H1 (cell line): ENCODE measurements at regions not wholly inside any gene's neighbourhood (a gene's known extent, or its start where the extent isn't known, plus 50 kb on each side); places are given as distances from the start of the nearest gene placed in this dataset.

ENCODE experiments used
- CTCF ChIA-PET: fragments of 300-600 bp; sonication (Branson Sonifier 250); formaldehyde crosslinking; loops from one replicate; lab custom pipeline; 2021; ENCODE audit not compliant: partially characterized antibody; lab: Charles Lee
- POLR2A ChIA-PET: fragments of 300-600 bp; sonication (Branson Sonifier 250); formaldehyde crosslinking; loops from one replicate; lab custom pipeline; 2021; ENCODE audit warnings: inconsistent platforms; ENCODE audit not compliant: partially characterized antibody; lab: Charles Lee
- DNase-seq, 2 experiments: peaks; one replicate each; pipeline versions ENCODE4 v3.0.0 to v3.0.0-alpha.2; 2010 to 2022; ENCODE audit warnings: low spot score in 2 of 2, low read depth in 1 of 2, mixed read lengths in 1 of 2
- FAIRE-seq: peaks from 2 replicates; lab custom pipeline; 2011; peaks lifted over from hg19 to GRCh38; lab: Jason Lieb, UNC
- H2AFZ ChIP-seq: 2 replicates; pipeline ENCODE4 v1.8.1; 2012; ENCODE audit warnings: low read length, inconsistent platforms
- H2AK5ac ChIP-seq: 2 replicates; pipeline ENCODE4 v1.6.1; 2013; ENCODE audit warnings: low read depth, low read length
- H2BK120ac ChIP-seq: replicated peaks from 2 replicates; pipeline ENCODE3; 2013; ENCODE audit warnings: low read depth, low read length, inconsistent platforms
- H2BK12ac ChIP-seq: 2 replicates; pipeline ENCODE4 v1.6.1; 2013; ENCODE audit warnings: low read depth, low read length
- H2BK15ac ChIP-seq: 2 replicates; pipeline ENCODE4 v1.6.1; 2013; ENCODE audit warnings: low read length
- H2BK20ac ChIP-seq: 2 replicates; pipeline ENCODE4 v1.6.1; 2013; ENCODE audit warnings: low read length
- H2BK5ac ChIP-seq: 2 replicates; pipeline ENCODE4 v1.6.1; 2013; ENCODE audit warnings: low read depth, low read length
- H3K14ac ChIP-seq: 2 replicates; pipeline ENCODE4 v1.6.1; 2013; ENCODE audit warnings: inconsistent platforms; ENCODE audit not compliant: insufficient read length
- H3K18ac ChIP-seq: 2 replicates; pipeline ENCODE4 v1.6.1; 2013; ENCODE audit warnings: low read length; ENCODE audit errors: extremely low read depth
- H3K23ac ChIP-seq: 2 replicates; pipeline ENCODE4 v1.6.1; 2013; ENCODE audit warnings: inconsistent platforms; ENCODE audit not compliant: insufficient read length
- H3K23me2 ChIP-seq: 2 replicates; pipeline ENCODE4 v1.6.1; 2013; ENCODE audit warnings: low read depth, low read length
- H3K27ac ChIP-seq: 2 replicates; pipeline ENCODE4 v1.6.1; 2011; ENCODE audit warnings: low read depth, low read length, inconsistent platforms
- H3K27me3 ChIP-seq, 4 experiments: replicated peaks in 1 of 4; 1 replicate in 1 of 4; 2 replicates in 3 of 4; pipeline versions ENCODE4 v1.6.1 to v1.8.1; 2011 to 2013; ENCODE audit warnings: low read length in 3 of 4, mild to moderate bottlenecking in 3 of 4, inconsistent platforms in 2 of 4, mixed read lengths in 2 of 4, moderate library complexity in 1 of 4; ENCODE audit not compliant: control insufficient read depth in 3 of 4, insufficient read depth in 3 of 4; ENCODE audit errors: extremely low read depth in 1 of 4
- H3K36me3 ChIP-seq, 4 experiments: 2 replicates each; pipeline versions ENCODE4 v1.6.1 to v1.8.1; 2011 to 2013; ENCODE audit warnings: mild to moderate bottlenecking in 4 of 4, low read length in 3 of 4, moderate library complexity in 2 of 4, control low read depth in 1 of 4, inconsistent platforms in 1 of 4; ENCODE audit not compliant: insufficient read depth in 4 of 4, control insufficient read depth in 2 of 4
- H3K4ac ChIP-seq: replicated peaks from 2 replicates; pipeline ENCODE3; 2013; ENCODE audit warnings: low read length, low read depth, mixed read lengths, inconsistent platforms; ENCODE audit not compliant: insufficient read length
- H3K4me1 ChIP-seq, 4 experiments: replicated peaks in 1 of 4; 1 replicate in 1 of 4; 2 replicates in 3 of 4; pipeline versions ENCODE4 v1.6.1 to v1.8.1; 2011 to 2013; ENCODE audit warnings: low read length in 3 of 4, inconsistent platforms in 2 of 4, mixed read lengths in 1 of 4; ENCODE audit not compliant: insufficient read depth in 4 of 4, control insufficient read depth in 3 of 4
- H3K4me2 ChIP-seq, 2 experiments: 2 replicates each; pipeline versions ENCODE4 v1.6.1 to v1.8.1; 2011 to 2013; ENCODE audit warnings: low read depth in 2 of 2, low read length in 2 of 2, control low read depth in 1 of 2, inconsistent platforms in 1 of 2, mild to moderate bottlenecking in 1 of 2; ENCODE audit not compliant: insufficient read depth in 1 of 2
- H3K4me3 ChIP-seq, 4 experiments: fragments of 200-600, 300-600 bp in 1 of 4; sonication (generic), shearing (Covaris generic), sonication (Bioruptor Twin) in 1 of 4; 2 replicates each; pipeline versions ENCODE4 v1.5.1 to v1.8.1; 2011 to 2016; ENCODE audit warnings: low read length in 4 of 4, low read depth in 3 of 4, control low read depth in 2 of 4, inconsistent platforms in 2 of 4, mild to moderate bottlenecking in 2 of 4, mixed read lengths in 1 of 4, moderate library complexity in 1 of 4; ENCODE audit not compliant: insufficient read depth in 2 of 4; ENCODE audit errors: extremely low read depth in 1 of 4
- H3K56ac ChIP-seq: replicated peaks from 2 replicates; pipeline ENCODE3; 2013; ENCODE audit warnings: low read depth, mild to moderate bottlenecking, mixed read lengths, low read length, inconsistent platforms; ENCODE audit not compliant: insufficient read length
- H3K79me1 ChIP-seq: 2 replicates; pipeline ENCODE4 v1.6.1; 2013; ENCODE audit warnings: low read depth, low read length, control low read depth
- H3K79me2 ChIP-seq, 2 experiments: 2 replicates each; pipeline versions ENCODE4 v1.6.1 to v1.8.1; 2012 to 2013; ENCODE audit warnings: low read length in 2 of 2, mild to moderate bottlenecking in 2 of 2, inconsistent platforms in 1 of 2; ENCODE audit not compliant: insufficient read depth in 2 of 2, control insufficient read depth in 1 of 2
- H3K9ac ChIP-seq, 4 experiments: replicated peaks in 1 of 4; 1 replicate in 1 of 4; 2 replicates in 3 of 4; pipeline versions ENCODE4 v1.6.1 to v1.8.1; 2011 to 2013; ENCODE audit warnings: low read depth in 3 of 4, low read length in 3 of 4, control low read depth in 2 of 4, mild to moderate bottlenecking in 2 of 4, moderate library complexity in 2 of 4, inconsistent platforms in 1 of 4; ENCODE audit errors: extremely low read depth in 1 of 4
- H3K9me3 ChIP-seq, 2 experiments: 2 replicates each; pipeline versions ENCODE4 v1.6.1 to v1.8.1; 2012 to 2013; ENCODE audit warnings: mild to moderate bottlenecking in 2 of 2, moderate library complexity in 2 of 2, control low read depth in 1 of 2, inconsistent platforms in 1 of 2, low read depth in 1 of 2, low read length in 1 of 2, mixed read lengths in 1 of 2; ENCODE audit not compliant: insufficient read depth in 2 of 2
- H4K20me1 ChIP-seq, 2 experiments: replicated peaks in 1 of 2; 2 replicates each; pipeline versions ENCODE3 to v1.8.1; 2011 to 2013; ENCODE audit warnings: inconsistent platforms in 2 of 2, low read length in 2 of 2, mild to moderate bottlenecking in 1 of 2; ENCODE audit not compliant: insufficient read depth in 2 of 2, control insufficient read depth in 1 of 2
- H4K5ac ChIP-seq: 2 replicates; pipeline ENCODE4 v1.6.1; 2013; ENCODE audit warnings: low read length, low read depth, mixed read lengths, inconsistent platforms; ENCODE audit not compliant: insufficient read length
- H4K8ac ChIP-seq: 2 replicates; pipeline ENCODE4 v1.8.0; 2013; ENCODE audit warnings: mild to moderate bottlenecking, moderate library complexity, low read length, inconsistent platforms; ENCODE audit not compliant: insufficient read depth; ENCODE audit errors: extremely low read depth
- H4K91ac ChIP-seq: replicated peaks from 2 replicates; pipeline ENCODE3; 2013; ENCODE audit warnings: low read length, mixed read lengths, inconsistent platforms; ENCODE audit not compliant: insufficient read length
- ASH2L ChIP-seq: fragments of 200-600, 300-600 bp; sonication (generic); IDR thresholded peaks from one replicate; pipeline ENCODE4 v1.7.1; 2017; ENCODE audit warnings: low read length
- BRCA1 ChIP-seq: IDR thresholded peaks from 2 replicates; pipeline ENCODE4 v1.6.1; 2012; ENCODE audit warnings: low read depth, low read length, improper control_type of control experiment
- CEBPB ChIP-seq: IDR thresholded peaks from 2 replicates; pipeline ENCODE4 v1.6.1; 2012; ENCODE audit warnings: low read depth, low read length
- CHD1 ChIP-seq: IDR thresholded peaks from 2 replicates; pipeline ENCODE4 v1.6.1; 2012; ENCODE audit warnings: low read depth, low read length, improper control_type of control experiment
- CHD2 ChIP-seq: IDR thresholded peaks from 2 replicates; pipeline ENCODE4 v1.6.1; 2012; ENCODE audit warnings: low read length, improper control_type of control experiment
- JUN ChIP-seq: IDR thresholded peaks from 2 replicates; pipeline ENCODE4 v1.6.1; 2011; ENCODE audit warnings: low read depth, mild to moderate bottlenecking, improper control_type of control experiment, low read length
- NRF1 ChIP-seq: IDR thresholded peaks from 2 replicates; pipeline ENCODE4 v1.6.1; 2011; ENCODE audit warnings: mild to moderate bottlenecking, low read depth, low read length, improper control_type of control experiment
- SIN3A ChIP-seq, 2 experiments: IDR thresholded peaks in 1 of 2; conservative IDR thresholded peaks in 1 of 2; 2 replicates each; pipeline ENCODE4 v1.6.1; 2011 to 2012; ENCODE audit warnings: low read length in 2 of 2, improper control_type of control experiment in 1 of 2, low read depth in 1 of 2, mild to moderate bottlenecking in 1 of 2
- SP2 ChIP-seq: IDR thresholded peaks from 2 replicates; pipeline ENCODE4 v1.6.1; 2012; ENCODE audit warnings: mild to moderate bottlenecking, low read length, inconsistent platforms
- SUZ12 ChIP-seq: fragments of 200-600 bp; sonication (generic); IDR thresholded peaks from 2 replicates; pipeline ENCODE4 v1.6.1; 2012; ENCODE audit warnings: mild to moderate bottlenecking, inconsistent platforms, low read length, moderate library complexity, mixed read lengths
- TEAD4 ChIP-seq: IDR thresholded peaks from 2 replicates; pipeline ENCODE4 v1.6.1; 2012; ENCODE audit warnings: low read depth, low read length, inconsistent platforms, mixed read lengths
- USF2 ChIP-seq: IDR thresholded peaks from 2 replicates; pipeline ENCODE4 v1.6.1; 2011; ENCODE audit warnings: low read length, improper control_type of control experiment
- YY1 ChIP-seq: IDR thresholded peaks from 2 replicates; pipeline ENCODE4 v1.6.1; 2011; ENCODE audit warnings: low read depth, mild to moderate bottlenecking, low read length
- TF ChIP-seq, protein P1 (sequence below): IDR thresholded peaks from 2 replicates; pipeline ENCODE4 v1.6.1; 2012; ENCODE audit warnings: inconsistent platforms
- TF ChIP-seq, protein P2 (sequence below): IDR thresholded peaks from 2 replicates; pipeline ENCODE4 v1.6.1; 2012; ENCODE audit warnings: inconsistent platforms

GRCh38 chr4:78683352-78683751 lies 92.8 kb upstream of the BMP2K start:
- no peak overlapping the region for H2BK12ac ChIP-seq
- DNase-seq, result no peak
- no peak overlapping the region for H2BK15ac ChIP-seq
- no peak overlapping the region for H4K91ac ChIP-seq
- ChIA-PET CTCF (interaction anchor here (2.4 kb wide), 1 partner anchor 39 kb away, joined by 7 read pairs; no protein-coding TSS in a partner anchor), POLR2A (interaction anchor here (0.8 to 1.2 kb wide), 2 partner anchors 12 to 14 kb away, joined by 3 to 4 read pairs; no protein-coding TSS in a partner anchor)
- no peak overlapping the region for H2AFZ ChIP-seq
- no peak overlapping the region for H3K14ac ChIP-seq
- no peaks in the 10 kb centered on the region for H3K79me1 ChIP-seq
- H3K56ac ChIP-seq, result no peak overlapping the region
- no peak overlapping the region for H4K8ac ChIP-seq
- no peaks in the 10 kb centered on the region for H3K9me3 ChIP-seq
- no peak overlapping the region for H3K23ac ChIP-seq
- no peaks in the 10 kb centered on the region for H3K79me2 ChIP-seq
- H4K20me1 ChIP-seq, result no peaks in the 10 kb centered on the region
- H3K18ac ChIP-seq, result no peak overlapping the region
- H3K4ac ChIP-seq, result no peak overlapping the region
- no peak overlapping the region for H2AK5ac ChIP-seq
- no peaks in the 10 kb centered on the region for H3K36me3 ChIP-seq
- no peak overlapping the region for H2BK20ac ChIP-seq
- H3K9ac ChIP-seq, result no peak overlapping the region
- FAIRE-seq, result no peak
- H3K4me3 ChIP-seq, result no peak overlapping the region
- H2BK120ac ChIP-seq, result no peak overlapping the region
- H3K27ac ChIP-seq, result no peak overlapping the region
- no peak overlapping the region for H2BK5ac ChIP-seq
- H3K4me2 ChIP-seq, result no peak overlapping the region
- H4K5ac ChIP-seq, result no peak overlapping the region
- no peaks in the 10 kb centered on the region for H3K4me1 ChIP-seq
- H3K27me3 ChIP-seq, result no peaks in the 10 kb centered on the region
- no peaks in the 10 kb centered on the region for H3K23me2 ChIP-seq
- TF ChIP-seq TEAD4 (no peak), NRF1 (no peak), SIN3A (conservative IDR thresholded peaks at IDR 0.05 in 1 of 2, IDR thresholded peaks at IDR 0.05 in 1 of 2; ENCODE audit: low read depth in 1 of 2, low read length in 2 of 2) (no peak), CEBPB (no peak), USF2 (no peak), SUZ12 (no peak), BRCA1 (no peak), CHD1 (no peak), CHD2 (no peak), SP2 (no peak), ASH2L (no peak), YY1 (no peak), JUN (no peak)
- TF ChIP-seq, protein P1, sequence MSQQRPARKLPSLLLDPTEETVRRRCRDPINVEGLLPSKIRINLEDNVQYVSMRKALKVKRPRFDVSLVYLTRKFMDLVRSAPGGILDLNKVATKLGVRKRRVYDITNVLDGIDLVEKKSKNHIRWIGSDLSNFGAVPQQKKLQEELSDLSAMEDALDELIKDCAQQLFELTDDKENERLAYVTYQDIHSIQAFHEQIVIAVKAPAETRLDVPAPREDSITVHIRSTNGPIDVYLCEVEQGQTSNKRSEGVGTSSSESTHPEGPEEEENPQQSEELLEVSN, result no peak
- TF ChIP-seq, protein P2, sequence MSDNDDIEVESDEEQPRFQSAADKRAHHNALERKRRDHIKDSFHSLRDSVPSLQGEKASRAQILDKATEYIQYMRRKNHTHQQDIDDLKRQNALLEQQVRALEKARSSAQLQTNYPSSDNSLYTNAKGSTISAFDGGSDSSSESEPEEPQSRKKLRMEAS, result no peak
